B cell (primary cell): ENCODE measurements at regions not wholly inside any gene's neighbourhood (a gene's known extent, or its start where the extent isn't known, plus 50 kb on each side); places are given as distances from the start of the nearest gene placed in this dataset.

Experiments
- ATAC-seq: fragments of 200-7000 bp; cut with Tn5 transposase; one replicate; pipeline ENCODE4 v1.10.0; 2021; ENCODE audit warnings: low read depth, mild to moderate bottlenecking, moderate number of reproducible peaks, moderate library complexity
- CTCF ChIA-PET: fragments of 350-600 bp; sonication (Branson Sonifier 250); formaldehyde crosslinking; loops from one replicate; lab custom pipeline; 2021; ENCODE audit warnings: antibody characterized with exemption, inconsistent platforms; lab: Charles Lee
- POLR2A ChIA-PET: fragments of 350-600 bp; sonication (Branson Sonifier 250); formaldehyde crosslinking; loops from one replicate; lab custom pipeline; 2021; ENCODE audit warnings: antibody characterized with exemption; lab: Charles Lee
- DNase-seq: peaks from one replicate; pipeline ENCODE4 v3.0.0; 2013
- H2AFZ ChIP-seq: 2 replicates; pipeline ENCODE4 v1.6.1; 2012; ENCODE audit warnings: mild to moderate bottlenecking, low read depth, low read length; ENCODE audit not compliant: insufficient read depth, poor library complexity, severe bottlenecking
- H3K27ac ChIP-seq, 2 donors: 1 replicate in 1 of 2; 2 replicates in 1 of 2; pipeline ENCODE4 v1.5.1; 2012 to 2013; ENCODE audit warnings: low read length in 2 of 2, mild to moderate bottlenecking in 2 of 2, moderate library complexity in 1 of 2
- H3K27me3 ChIP-seq, 4 experiments: fragments of 200-600 bp in 1 of 4; sonication (generic) in 1 of 4; replicated peaks in 1 of 4; 1 replicate in 2 of 4; 2 replicates in 2 of 4; pipeline versions ENCODE4 v1.6.1 to v1.7.0; 2013 to 2016; ENCODE audit warnings: low read length in 3 of 4, mild to moderate bottlenecking in 2 of 4, mixed read lengths in 1 of 4, moderate library complexity in 1 of 4; ENCODE audit not compliant: insufficient read depth in 4 of 4, control insufficient read depth in 3 of 4; ENCODE audit errors: control extremely low read depth in 1 of 4
- H3K36me3 ChIP-seq, 2 experiments: replicated peaks in 1 of 2; 1 replicate in 1 of 2; 2 replicates in 1 of 2; pipeline versions ENCODE4 v1.6.1 to v1.7.1; 2013; ENCODE audit warnings: low read length in 1 of 2; ENCODE audit not compliant: insufficient read depth in 2 of 2, control insufficient read depth in 1 of 2; ENCODE audit errors: control extremely low read depth in 1 of 2, extremely low read depth in 1 of 2
- H3K4me1 ChIP-seq, 2 donors: fragments of 200-600 bp in 1 of 2; sonication (generic) in 1 of 2; 1 replicate in 1 of 2; 2 replicates in 1 of 2; pipeline versions ENCODE4 v1.5.1 to v1.6.1; 2013 to 2017; ENCODE audit warnings: low read length in 2 of 2; ENCODE audit not compliant: control insufficient read depth in 2 of 2, insufficient read depth in 2 of 2
- H3K4me2 ChIP-seq: replicated peaks from 2 replicates; pipeline ENCODE3; 2012; ENCODE audit warnings: mild to moderate bottlenecking, low read depth, low read length; ENCODE audit not compliant: poor library complexity, severe bottlenecking
- H3K4me3 ChIP-seq, 5 experiments: fragments of 200-600 bp in 1 of 5; sonication (generic) in 1 of 5; 1 replicate in 3 of 5; 2 replicates in 2 of 5; pipeline versions ENCODE4 v1.5.1 to v1.7.0; 2011 to 2016; ENCODE audit warnings: low read length in 4 of 5, mild to moderate bottlenecking in 4 of 5, low read depth in 2 of 5, control low read depth in 1 of 5, moderate library complexity in 1 of 5; ENCODE audit not compliant: insufficient read depth in 1 of 5; ENCODE audit errors: control extremely low read depth in 1 of 5, extremely low read depth in 1 of 5
- H3K79me2 ChIP-seq: fragments of 200-600 bp; sonication (generic); one replicate; pipeline ENCODE4 v1.6.0; 2016; ENCODE audit warnings: low read length; ENCODE audit not compliant: control insufficient read depth, insufficient read depth
- H3K9ac ChIP-seq: fragments of 200-600 bp; sonication (generic); 2 replicates; pipeline ENCODE4 v1.6.1; 2017; ENCODE audit warnings: mild to moderate bottlenecking, low read length, moderate library complexity
- H3K9me3 ChIP-seq, 3 donors: one replicate each; pipeline versions ENCODE4 v1.6.1 to v1.7.1; 2013; ENCODE audit warnings: low read length in 2 of 3; ENCODE audit not compliant: control insufficient read depth in 2 of 3, insufficient read depth in 1 of 3; ENCODE audit errors: control extremely low read depth in 1 of 3
- H4K20me1 ChIP-seq: 2 replicates; pipeline ENCODE4 v1.6.0; 2012; ENCODE audit warnings: mild to moderate bottlenecking, low read length; ENCODE audit not compliant: insufficient read depth, control insufficient read depth, poor library complexity, severe bottlenecking
- H3K27ac Mint-ChIP-seq: one replicate; pipeline ENCODE4 v1.8.0; 2021; ENCODE audit warnings: mixed read lengths
- H3K27me3 Mint-ChIP-seq: one replicate; pipeline ENCODE4 v1.8.0; 2021; ENCODE audit warnings: mixed read lengths
- H3K4me1 Mint-ChIP-seq: one replicate; pipeline ENCODE4 v1.8.0; 2021; ENCODE audit warnings: mixed read lengths
- H3K4me3 Mint-ChIP-seq: one replicate; pipeline ENCODE4 v1.8.0; 2021; ENCODE audit warnings: mixed read lengths
- H3K9me3 Mint-ChIP-seq: one replicate; pipeline ENCODE4 v1.8.0; 2022; ENCODE audit warnings: mixed read lengths; ENCODE audit not compliant: insufficient read depth
- EZH2 ChIP-seq: IDR thresholded peaks from 2 replicates; pipeline ENCODE4 v1.6.1; 2012; ENCODE audit warnings: borderline replicate concordance, low read depth, mild to moderate bottlenecking, moderate library complexity, low read length; ENCODE audit not compliant: insufficient read depth, poor library complexity, severe bottlenecking
- WGBS: methylation state at CpG from one replicate; pipeline ENCODE4 v1.1.5; 2013; ENCODE audit warnings: missing lambda C conversion rate; ENCODE audit not compliant: insufficient coverage; 5-methylcytosine and 5-hydroxymethylcytosine counted together
- intact Hi-C: fragments of 100-400 bp; cut with micrococcal nuclease; formaldehyde crosslinking; loops from one replicate; pipeline ENCODE4 v1.10.0; 2022
- TF ChIP-seq, protein P1 (sequence below): fragments of 200-600 bp; IDR thresholded peaks from one replicate; pipeline ENCODE4 v1.8.0; 2022; ENCODE audit warnings: antibody characterized with exemption, mild to moderate bottlenecking

DNA sequence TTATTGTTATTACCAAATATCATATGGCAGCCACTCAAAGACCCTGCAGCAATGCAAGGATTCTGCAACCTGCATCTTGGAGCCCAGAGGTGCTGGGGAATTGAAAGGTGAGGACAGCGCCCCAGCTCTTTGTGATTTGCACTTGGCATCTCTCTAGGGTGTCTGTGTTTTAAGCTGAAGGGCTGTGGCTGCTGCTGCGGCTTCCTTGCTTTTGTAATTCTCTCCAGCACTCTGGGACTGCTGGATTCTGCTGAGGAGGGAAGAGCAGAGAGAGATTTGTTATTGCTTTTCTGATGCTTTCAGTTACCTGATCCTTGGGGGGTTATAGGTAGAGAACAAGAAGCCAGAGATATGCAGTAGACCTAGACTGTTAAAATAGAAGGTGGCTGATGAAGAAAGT lies 562.4 kb downstream of the EBF1 start:
- WGBS, result 93% methylated on average over 2 of the region's 2 CpGs
- ATAC-seq (no peak), DNase-seq (no peak)
- Histone ChIP-seq H3K4me2 (no peak overlapping the region), H3K79me2 (no peaks in the 10 kb centered on the region), H3K27ac (no peak overlapping the region), H3K27me3 (no peaks in the 10 kb centered on the region), H3K4me3 (no peak overlapping the region), H3K4me1 (peaks cover 13 to 18% of the 10 kb centered on the region in 2 donors), H3K9me3 (no peaks in the 10 kb centered on the region), H3K36me3 (no peaks in the 10 kb centered on the region), H2AFZ (no peak overlapping the region), H3K9ac (no peak overlapping the region), H4K20me1 (no peaks in the 10 kb centered on the region)
- intact Hi-C loops, result no loop called here
- Mint-ChIP-seq H3K27ac (no peak overlapping the region), H3K4me3 (no peak overlapping the region), H3K9me3 (no peaks in the 10 kb centered on the region), H3K27me3 (no peaks in the 10 kb centered on the region), H3K4me1 (peaks cover 24% of the 10 kb centered on the region)
- CTCF ChIA-PET, result interaction anchor here (0.6 to 1.2 kb wide), 2 partner anchors 93 to 569 kb away, joined by 3 to 4 read pairs; no protein-coding TSS in a partner anchor
- no peak for TF ChIP-seq EZH2
- TF ChIP-seq, protein P1, sequence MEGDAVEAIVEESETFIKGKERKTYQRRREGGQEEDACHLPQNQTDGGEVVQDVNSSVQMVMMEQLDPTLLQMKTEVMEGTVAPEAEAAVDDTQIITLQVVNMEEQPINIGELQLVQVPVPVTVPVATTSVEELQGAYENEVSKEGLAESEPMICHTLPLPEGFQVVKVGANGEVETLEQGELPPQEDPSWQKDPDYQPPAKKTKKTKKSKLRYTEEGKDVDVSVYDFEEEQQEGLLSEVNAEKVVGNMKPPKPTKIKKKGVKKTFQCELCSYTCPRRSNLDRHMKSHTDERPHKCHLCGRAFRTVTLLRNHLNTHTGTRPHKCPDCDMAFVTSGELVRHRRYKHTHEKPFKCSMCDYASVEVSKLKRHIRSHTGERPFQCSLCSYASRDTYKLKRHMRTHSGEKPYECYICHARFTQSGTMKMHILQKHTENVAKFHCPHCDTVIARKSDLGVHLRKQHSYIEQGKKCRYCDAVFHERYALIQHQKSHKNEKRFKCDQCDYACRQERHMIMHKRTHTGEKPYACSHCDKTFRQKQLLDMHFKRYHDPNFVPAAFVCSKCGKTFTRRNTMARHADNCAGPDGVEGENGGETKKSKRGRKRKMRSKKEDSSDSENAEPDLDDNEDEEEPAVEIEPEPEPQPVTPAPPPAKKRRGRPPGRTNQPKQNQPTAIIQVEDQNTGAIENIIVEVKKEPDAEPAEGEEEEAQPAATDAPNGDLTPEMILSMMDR, result no peak
- POLR2A ChIA-PET, result no interaction called here

DNA sequence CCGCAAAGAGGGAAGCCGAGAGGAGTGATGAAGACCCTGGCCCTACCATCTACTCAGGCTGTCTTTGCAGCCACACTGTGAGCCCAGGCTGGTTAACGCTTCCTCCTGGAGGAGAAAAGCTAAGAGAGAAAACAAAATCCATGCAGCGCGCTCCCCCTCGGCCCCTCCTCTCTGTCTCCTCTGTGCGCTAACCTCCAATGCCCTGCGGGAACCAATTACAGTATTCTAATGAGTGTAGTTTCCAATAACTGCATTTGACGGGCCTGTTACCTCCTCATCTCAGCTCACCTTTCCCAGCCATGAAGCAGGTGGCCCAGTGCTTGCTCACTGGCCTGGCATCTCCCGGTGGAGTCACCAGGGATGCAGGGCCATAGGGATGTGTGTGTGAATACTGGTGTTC lies 565.5 kb downstream of the EBF1 start:
- no peak overlapping the region for H3K4me3 Mint-ChIP-seq
- CTCF ChIA-PET, result no interaction called here
- H3K9me3 Mint-ChIP-seq, result no peaks in the 10 kb centered on the region
- H3K27ac Mint-ChIP-seq, result no peak overlapping the region
- H3K27ac ChIP-seq, result no peak overlapping the region
- no peak overlapping the region for H3K4me3 ChIP-seq
- H3K27me3 Mint-ChIP-seq, result no peaks in the 10 kb centered on the region
- H3K27me3 ChIP-seq, result no peaks in the 10 kb centered on the region
- H3K9me3 ChIP-seq, result no peaks in the 10 kb centered on the region
- DNase-seq (no peak), ATAC-seq (no peak)
- intact Hi-C loops, result no loop called here
- H3K36me3 ChIP-seq, result no peaks in the 10 kb centered on the region
- no peaks in the 10 kb centered on the region for H3K79me2 ChIP-seq
- peaks cover 11 to 12% of the 10 kb centered on the region in 2 donors for H3K4me1 ChIP-seq
- H4K20me1 ChIP-seq, result no peaks in the 10 kb centered on the region
- TF ChIP-seq EZH2, result no peak
- TF ChIP-seq, protein P1, result no peak
- WGBS, result 100% methylated on average over 8 of the region's 10 CpGs
- no peak overlapping the region for H3K9ac ChIP-seq
- H3K4me1 Mint-ChIP-seq, result peaks cover 13% of the 10 kb centered on the region
- POLR2A ChIA-PET, result no interaction called here
- no peak overlapping the region for H2AFZ ChIP-seq
- H3K4me2 ChIP-seq, result no peak overlapping the region
